ENCODE measurements at regions not wholly inside any gene's neighbourhood (a gene's known extent, or its start where the extent isn't known, plus 50 kb on each side); places are given as distances from the start of the nearest gene placed in this dataset.

DNA sequence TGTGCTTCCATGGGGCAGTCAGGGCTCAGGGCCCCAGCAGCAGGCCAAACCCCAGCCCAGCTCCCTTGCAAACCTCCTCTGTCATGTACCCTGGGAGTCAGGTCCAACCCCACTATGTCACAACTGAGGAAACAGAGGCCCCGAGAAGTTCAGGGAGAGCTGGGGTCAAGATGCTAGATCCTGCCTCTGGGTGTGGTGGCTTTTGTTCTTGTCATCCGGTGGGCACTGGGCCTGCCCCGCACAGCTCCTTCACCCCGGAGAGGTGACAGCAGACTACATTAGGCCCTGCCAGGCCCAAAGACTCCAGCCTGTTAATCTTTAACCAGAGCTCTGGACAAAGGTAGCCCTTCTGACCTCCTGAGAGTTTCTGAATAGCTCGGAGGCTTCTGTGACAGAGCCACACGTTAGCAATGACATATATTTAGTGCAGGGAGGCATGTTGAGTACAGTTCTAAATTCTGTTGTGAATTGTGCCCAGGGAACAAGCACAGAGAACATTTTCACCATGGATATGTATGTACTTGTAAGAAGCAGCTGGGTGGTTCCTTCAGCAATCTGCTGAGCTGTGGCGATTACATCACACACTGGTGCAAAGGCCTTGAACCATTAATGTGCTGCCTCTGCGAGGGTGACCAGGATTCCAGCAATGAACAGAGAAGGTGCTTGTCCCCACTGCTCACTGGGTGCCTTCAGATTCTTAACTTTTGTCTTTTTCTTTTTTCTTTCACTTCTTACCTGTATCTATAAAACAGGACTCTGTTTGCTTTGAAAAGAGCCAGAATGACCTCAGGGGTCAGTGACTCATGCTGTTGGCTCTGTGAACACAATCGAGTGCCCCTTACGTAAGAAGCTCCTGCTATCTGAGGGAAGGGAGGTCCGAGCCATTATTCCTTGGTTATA, 102.8 kb downstream of the RHOU start:
- peak overlapping the region; percentile 61 to 71 for H3K4ac ChIP-seq (ENCODE audit: low read depth in 1 of 2, low read length in 2 of 2)
- no peak overlapping the region for H3K4me2 ChIP-seq (ENCODE audit: low read length, poor library complexity, severe bottlenecking)
- H4K91ac ChIP-seq (ENCODE audit: low read length): peak overlapping the region; percentile 20
- H3K18ac ChIP-seq (ENCODE audit: low read depth in 1 of 2, low read length in 2 of 2): peak overlapping the region; percentile 68 to 81
- peaks cover 4% of the 10 kb centered on the region for H3K9me3 ChIP-seq (ENCODE audit: control insufficient read depth, low read length)
- no peak overlapping the region for H2AFZ ChIP-seq (ENCODE audit: low read depth, low read length)
- 28% methylated on average over 11 of the region's 11 CpGs for WGBS
- no peak overlapping the region for H3K9ac ChIP-seq (ENCODE audit: low read length)
- H3K27me3 ChIP-seq (ENCODE audit: control insufficient read depth in 1 of 2, insufficient read depth in 1 of 2, low read length in 2 of 2): peaks cover 0 to 30% of the 10 kb centered on the region in 2 experiments
- DNase-seq: peak; percentile 95
- H2BK120ac ChIP-seq (ENCODE audit: low read depth, low read length): peak overlapping the region; percentile 69
- H4K8ac ChIP-seq (ENCODE audit: low read length): peak overlapping the region; percentile 29
- H3K4me3 ChIP-seq (ENCODE audit: insufficient read depth in 1 of 2, low read depth in 1 of 2, low read length in 2 of 2): no peak overlapping the region
- no peak overlapping the region for H3K14ac ChIP-seq (ENCODE audit: low read length in 2 of 2)
- H2BK12ac ChIP-seq (ENCODE audit: low read length in 2 of 2): peak overlapping the region; percentile 91 to 95
- peak overlapping the region; percentile 45 for H3K27ac ChIP-seq (ENCODE audit: low read length, poor library complexity, severe bottlenecking)
- H2BK15ac ChIP-seq (ENCODE audit: low read depth, poor library complexity, severe bottlenecking): peak overlapping the region; percentile 55
- peak overlapping the region; percentile 66 for H2AK5ac ChIP-seq (ENCODE audit: low read length, severe bottlenecking)
- peaks cover 29% of the 10 kb centered on the region for H3K4me1 ChIP-seq (ENCODE audit: control insufficient read depth, insufficient read depth, low read depth, low read length)
- no peak overlapping the region for H3K23ac ChIP-seq (ENCODE audit: low read length in 2 of 2)
- no peaks in the 10 kb centered on the region for H3K36me3 ChIP-seq (ENCODE audit: control insufficient read depth in 1 of 2, insufficient read depth in 2 of 2, low read depth in 1 of 2, low read length in 2 of 2)
- no peaks in the 10 kb centered on the region for H3K79me1 ChIP-seq (replicated peaks; ENCODE audit: low read length, poor library complexity, severe bottlenecking)
- H2BK5ac ChIP-seq (ENCODE audit: low read depth, low read length, poor library complexity, severe bottlenecking): no peak overlapping the region

- H2BK15ac ChIP-seq (ENCODE audit: low read depth, poor library complexity, severe bottlenecking): no peak overlapping the region
- WGBS: 34% methylated on average over 6 of the region's 8 CpGs
Measured at GRCh38 chr1:228838717-228839500, 103.6 kb downstream of the RHOU start.

GRCh38 chr1:228839656-228840055, 104.4 kb downstream of the RHOU start:
- Histone ChIP-seq H3K4me1 (ENCODE audit: control insufficient read depth, insufficient read depth, low read depth, low read length) (peaks cover 23% of the 10 kb centered on the region), H2AFZ (ENCODE audit: low read depth, low read length) (no peak overlapping the region), H3K18ac (ENCODE audit: low read depth in 1 of 2, low read length in 2 of 2) (peak overlapping the region in 1 of 2 experiments; percentile 15), H3K14ac (ENCODE audit: low read length in 2 of 2) (no peak overlapping the region), H3K23ac (ENCODE audit: low read length in 2 of 2) (no peak overlapping the region), H2BK15ac (ENCODE audit: low read depth, poor library complexity, severe bottlenecking) (no peak overlapping the region), H3K27me3 (ENCODE audit: control insufficient read depth in 1 of 2, insufficient read depth in 1 of 2, low read length in 2 of 2) (peaks cover 0 to 16% of the 10 kb centered on the region in 2 experiments), H2AK5ac (ENCODE audit: low read length, severe bottlenecking) (no peak overlapping the region), H3K4me2 (ENCODE audit: low read length, poor library complexity, severe bottlenecking) (no peak overlapping the region), H2BK120ac (ENCODE audit: low read depth, low read length) (no peak overlapping the region), H2BK12ac (ENCODE audit: low read length in 2 of 2) (peak overlapping the region; percentile 35 to 88), H3K4ac (ENCODE audit: low read depth in 1 of 2, low read length in 2 of 2) (peak overlapping the region in 1 of 2 experiments; percentile 11), H2BK5ac (ENCODE audit: low read depth, low read length, poor library complexity, severe bottlenecking) (no peak overlapping the region), H3K9me3 (ENCODE audit: control insufficient read depth, low read length) (peaks cover 4% of the 10 kb centered on the region), H3K79me1 (replicated peaks; ENCODE audit: low read length, poor library complexity, severe bottlenecking) (no peaks in the 10 kb centered on the region), H4K91ac (ENCODE audit: low read length) (no peak overlapping the region), H3K27ac (ENCODE audit: low read length, poor library complexity, severe bottlenecking) (no peak overlapping the region), H4K8ac (ENCODE audit: low read length) (no peak overlapping the region), H3K9ac (ENCODE audit: low read length) (no peak overlapping the region), H3K4me3 (ENCODE audit: insufficient read depth in 1 of 2, low read depth in 1 of 2, low read length in 2 of 2) (no peak overlapping the region), H3K36me3 (ENCODE audit: control insufficient read depth in 1 of 2, insufficient read depth in 2 of 2, low read depth in 1 of 2, low read length in 2 of 2) (no peaks in the 10 kb centered on the region)
- DNase-seq: peak; percentile 46
- WGBS: 70% methylated on average over 2 of the region's 6 CpGs

More at GRCh38 chr1:228838717-228839500, 103.6 kb downstream of the RHOU start:
- no peak overlapping the region for H3K4me2 ChIP-seq (ENCODE audit: low read length, poor library complexity, severe bottlenecking)
- peaks cover 26% of the 10 kb centered on the region for H3K4me1 ChIP-seq (ENCODE audit: control insufficient read depth, insufficient read depth, low read depth, low read length)
- no peak overlapping the region for H3K4me3 ChIP-seq (ENCODE audit: insufficient read depth in 1 of 2, low read depth in 1 of 2, low read length in 2 of 2)
- H3K18ac ChIP-seq (ENCODE audit: low read depth in 1 of 2, low read length in 2 of 2): peak overlapping the region; percentile 15 to 57
- no peak overlapping the region for H2BK5ac ChIP-seq (ENCODE audit: low read depth, low read length, poor library complexity, severe bottlenecking)
- H3K27me3 ChIP-seq (ENCODE audit: control insufficient read depth in 1 of 2, insufficient read depth in 1 of 2, low read length in 2 of 2): peaks cover 0 to 22% of the 10 kb centered on the region in 2 experiments
- H2AK5ac ChIP-seq (ENCODE audit: low read length, severe bottlenecking): peak overlapping the region; percentile 83
- H2AFZ ChIP-seq (ENCODE audit: low read depth, low read length): no peak overlapping the region
- peak overlapping the region in 1 of 2 experiments; percentile 70 for H3K4ac ChIP-seq (ENCODE audit: low read depth in 1 of 2, low read length in 2 of 2)
- H2BK12ac ChIP-seq (ENCODE audit: low read length in 2 of 2): peak overlapping the region; percentile 55 to 88
- H3K9me3 ChIP-seq (ENCODE audit: control insufficient read depth, low read length): peaks cover 4% of the 10 kb centered on the region
- no peak overlapping the region for H3K14ac ChIP-seq (ENCODE audit: low read length in 2 of 2)
- H4K91ac ChIP-seq (ENCODE audit: low read length): no peak overlapping the region
- H3K36me3 ChIP-seq (ENCODE audit: control insufficient read depth in 1 of 2, insufficient read depth in 2 of 2, low read depth in 1 of 2, low read length in 2 of 2): no peaks in the 10 kb centered on the region
- no peak overlapping the region for H2BK120ac ChIP-seq (ENCODE audit: low read depth, low read length)
- DNase-seq: peak; percentile 83
- no peak overlapping the region for H3K9ac ChIP-seq (ENCODE audit: low read length)
- H3K23ac ChIP-seq (ENCODE audit: low read length in 2 of 2): no peak overlapping the region
- H3K27ac ChIP-seq (ENCODE audit: low read length, poor library complexity, severe bottlenecking): peak overlapping the region; percentile 45
- no peaks in the 10 kb centered on the region for H3K79me1 ChIP-seq (replicated peaks; ENCODE audit: low read length, poor library complexity, severe bottlenecking)
- no peak overlapping the region for H4K8ac ChIP-seq (ENCODE audit: low read length)

GRCh38 chr1:228841632-228842031, 106.4 kb downstream of the RHOU start:
- Histone ChIP-seq H2AK5ac (ENCODE audit: low read length, severe bottlenecking) (no peak overlapping the region), H3K9me3 (ENCODE audit: control insufficient read depth, low read length) (peaks cover 4% of the 10 kb centered on the region), H3K79me1 (replicated peaks; ENCODE audit: low read length, poor library complexity, severe bottlenecking) (no peaks in the 10 kb centered on the region), H3K4me2 (ENCODE audit: low read length, poor library complexity, severe bottlenecking) (no peak overlapping the region), H3K4me3 (ENCODE audit: insufficient read depth in 1 of 2, low read depth in 1 of 2, low read length in 2 of 2) (no peak overlapping the region), H2BK15ac (ENCODE audit: low read depth, poor library complexity, severe bottlenecking) (no peak overlapping the region), H3K4ac (ENCODE audit: low read depth in 1 of 2, low read length in 2 of 2) (peak overlapping the region in 1 of 2 experiments; percentile 38), H3K9ac (ENCODE audit: low read length) (no peak overlapping the region), H3K36me3 (ENCODE audit: control insufficient read depth in 1 of 2, insufficient read depth in 2 of 2, low read depth in 1 of 2, low read length in 2 of 2) (no peaks in the 10 kb centered on the region), H3K27ac (ENCODE audit: low read length, poor library complexity, severe bottlenecking) (no peak overlapping the region), H2BK5ac (ENCODE audit: low read depth, low read length, poor library complexity, severe bottlenecking) (no peak overlapping the region), H2BK12ac (ENCODE audit: low read length in 2 of 2) (no peak overlapping the region), H3K27me3 (ENCODE audit: control insufficient read depth in 1 of 2, insufficient read depth in 1 of 2, low read length in 2 of 2) (no peaks in the 10 kb centered on the region), H3K18ac (ENCODE audit: low read depth in 1 of 2, low read length in 2 of 2) (peak overlapping the region in 1 of 2 experiments; percentile 15), H4K8ac (ENCODE audit: low read length) (no peak overlapping the region), H4K91ac (ENCODE audit: low read length) (no peak overlapping the region), H3K4me1 (ENCODE audit: control insufficient read depth, insufficient read depth, low read depth, low read length) (peaks cover 18% of the 10 kb centered on the region), H3K14ac (ENCODE audit: low read length in 2 of 2) (no peak overlapping the region), H2AFZ (ENCODE audit: low read depth, low read length) (no peak overlapping the region), H2BK120ac (ENCODE audit: low read depth, low read length) (no peak overlapping the region), H3K23ac (ENCODE audit: low read length in 2 of 2) (no peak overlapping the region)
- WGBS: 89% methylated on average over 3 of the region's 4 CpGs
- DNase-seq: no peak
